GM06990 (cell line): ENCODE measurements at regions not wholly inside any gene's neighbourhood (a gene's known extent, or its start where the extent isn't known, plus 50 kb on each side); places are given as distances from the start of the nearest gene placed in this dataset.
"Not testable (repeated sequence)": the region's sequence is repeated elsewhere in the genome, so short reads cannot be mapped to it uniquely, and the experiment has no call there.

ENCODE experiments used
- DNase-seq: peaks from one replicate; pipeline ENCODE4 v3.0.0-alpha.2; 2011; ENCODE audit not compliant: insufficient read length; ENCODE audit errors: extremely low read depth
- H3K27me3 ChIP-seq: replicated peaks from 2 replicates; pipeline ENCODE4 v1.6.0; 2011; ENCODE audit warnings: low read length; ENCODE audit not compliant: control insufficient read depth, insufficient read depth
- H3K36me3 ChIP-seq: 2 replicates; pipeline ENCODE4 v1.5.1; 2011; ENCODE audit warnings: low read length; ENCODE audit not compliant: control insufficient read depth, insufficient read depth
- H3K4me3 ChIP-seq: replicated peaks from 2 replicates; pipeline ENCODE4 v1.5.1; 2011; ENCODE audit warnings: low read depth, mild to moderate bottlenecking, control low read depth, low read length
- CTCF ChIP-seq: IDR thresholded peaks from 2 replicates; pipeline ENCODE4 v1.5.1; 2011; ENCODE audit warnings: low read length, control low read depth, mild to moderate bottlenecking, inconsistent platforms; ENCODE audit not compliant: insufficient read depth, poor library complexity, severe bottlenecking

- no peak for TF ChIP-seq CTCF
- DNase-seq = no peak
Measured at GRCh38 chr4:81723019-81723884, 251.5 kb upstream of the RASGEF1B start.

GRCh38 chr4:81722290-81722851 lies 250.7 kb upstream of the RASGEF1B start:
- H3K27me3 ChIP-seq = no peaks in the 10 kb centered on the region
- H3K36me3 ChIP-seq = no peaks in the 10 kb centered on the region
- DNase-seq = no peak
- H3K4me3 ChIP-seq = no peak overlapping the region
- TF ChIP-seq CTCF = no peak

More at GRCh38 chr4:81723019-81723884, 251.5 kb upstream of the RASGEF1B start:
- H3K27me3 ChIP-seq = no peaks in the 10 kb centered on the region
- H3K4me3 ChIP-seq = no peak overlapping the region
- H3K36me3 ChIP-seq = no peaks in the 10 kb centered on the region

GRCh38 chr4:81715757-81716156 lies 244.1 kb upstream of the RASGEF1B start:
- H3K27me3 ChIP-seq = no peaks in the 10 kb centered on the region
- no peak overlapping the region for H3K4me3 ChIP-seq
- no peaks in the 10 kb centered on the region for H3K36me3 ChIP-seq
- no peak for DNase-seq
- no peak for TF ChIP-seq CTCF

GRCh38 chr4:81715357-81715756 lies 243.7 kb upstream of the RASGEF1B start:
- not testable (repeated sequence) for DNase-seq, H3K4me3 ChIP-seq, H3K27me3 ChIP-seq, H3K36me3 ChIP-seq

DNA sequence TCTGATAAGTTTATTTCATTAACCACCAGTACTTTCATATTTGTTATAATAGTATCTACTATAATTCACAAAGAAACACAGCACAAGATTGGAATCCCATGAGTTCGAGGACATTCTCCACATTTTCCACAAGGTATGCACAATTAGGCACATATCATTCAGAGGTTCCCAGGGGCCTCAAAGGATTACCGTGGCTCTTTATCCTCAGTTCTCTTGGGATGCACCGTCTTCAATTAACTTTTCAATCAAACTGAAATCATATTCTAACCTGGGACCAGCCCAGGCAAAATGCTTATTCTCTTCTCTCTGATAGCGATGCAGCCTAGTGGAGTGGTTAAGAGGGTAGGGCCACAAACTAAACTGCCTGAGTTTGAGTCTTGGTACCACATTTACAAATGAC lies 242.6 kb upstream of the RASGEF1B start:
- no peak for TF ChIP-seq CTCF
- DNase-seq = no peak
- Histone ChIP-seq H3K4me3 (no peak overlapping the region), H3K36me3 (no peaks in the 10 kb centered on the region), H3K27me3 (no peaks in the 10 kb centered on the region)

GRCh38 chr4:81712714-81713113 lies 241.0 kb upstream of the RASGEF1B start:
- Histone ChIP-seq H3K36me3 (no peaks in the 10 kb centered on the region), H3K4me3 (no peak overlapping the region), H3K27me3 (no peaks in the 10 kb centered on the region; the same call in 1 of the 2 replicates)
- no peak for DNase-seq
- TF ChIP-seq CTCF = no peak
